CD4-positive, alpha-beta T cell treated with Interleukin-6 for 4 hours (primary cell): ENCODE measurements at regions not wholly inside any gene's neighbourhood (a gene's known extent, or its start where the extent isn't known, plus 50 kb on each side); places are given as distances from the start of the nearest gene placed in this dataset.

Experiments
- DNase-seq: peaks from one replicate; pipeline ENCODE4 v3.0.0-alpha.2; 2020; ENCODE audit warnings: mixed read lengths

GRCh38 chr13:84393981-84394625, 511.8 kb upstream of the SLITRK1 start:
- no peak for DNase-seq

GRCh38 chr13:84380866-84381265, 498.6 kb upstream of the SLITRK1 start:
- no peak for DNase-seq

- no peak for DNase-seq
Observed at GRCh38 chr13:84377106-84377505, 494.8 kb upstream of the SLITRK1 start.

- no peak for DNase-seq
Observed at GRCh38 chr13:84366506-84366905, 484.2 kb upstream of the SLITRK1 start.

- DNase-seq, result no peak
Observed at GRCh38 chr13:84362777-84363176, 480.5 kb upstream of the SLITRK1 start.

- DNase-seq, result no peak
Observed at GRCh38 chr13:84360822-84361221, 478.5 kb upstream of the SLITRK1 start.

GRCh38 chr13:84358601-84359000, 476.3 kb upstream of the SLITRK1 start:
- DNase-seq, result no peak

GRCh38 chr13:84352946-84353345, 470.7 kb upstream of the SLITRK1 start:
- DNase-seq, result no peak

- no peak for DNase-seq
Observed at GRCh38 chr13:84339456-84339855, 457.2 kb upstream of the SLITRK1 start.

- no peak for DNase-seq
Observed at GRCh38 chr13:84332346-84332745, 450.1 kb upstream of the SLITRK1 start.

GRCh38 chr13:84315527-84315926, 433.3 kb upstream of the SLITRK1 start:
- no peak for DNase-seq

GRCh38 chr13:84303035-84303434, 420.8 kb upstream of the SLITRK1 start:
- no peak for DNase-seq

- DNase-seq, result no peak
Observed at GRCh38 chr13:84297251-84297650, 415.0 kb upstream of the SLITRK1 start.

- DNase-seq, result no peak
Observed at GRCh38 chr13:84296401-84296800, 414.1 kb upstream of the SLITRK1 start.

- no peak for DNase-seq
Observed at GRCh38 chr13:84294576-84294975, 412.3 kb upstream of the SLITRK1 start.

GRCh38 chr13:84290386-84290785, 408.1 kb upstream of the SLITRK1 start:
- no peak for DNase-seq

- no peak for DNase-seq
Observed at GRCh38 chr13:84279166-84279565, 396.9 kb upstream of the SLITRK1 start.

GRCh38 chr13:84272877-84273562, 390.7 kb upstream of the SLITRK1 start:
- no peak for DNase-seq

GRCh38 chr13:84265257-84265764, 383.0 kb upstream of the SLITRK1 start:
- no peak for DNase-seq

- no peak for DNase-seq
Observed at GRCh38 chr13:84263354-84264069, 381.2 kb upstream of the SLITRK1 start.

GRCh38 chr13:84255226-84255797, 373.0 kb upstream of the SLITRK1 start:
- DNase-seq, result no peak

GRCh38 chr13:84249463-84249862, 367.2 kb upstream of the SLITRK1 start:
- DNase-seq, result no peak

- DNase-seq, result no peak
Observed at GRCh38 chr13:84243340-84243739, 361.1 kb upstream of the SLITRK1 start.

GRCh38 chr13:84239032-84239431, 356.8 kb upstream of the SLITRK1 start:
- no peak for DNase-seq
